H1 (cell line): ENCODE measurements at regions not wholly inside any gene's neighbourhood (a gene's known extent, or its start where the extent isn't known, plus 50 kb on each side); places are given as distances from the start of the nearest gene placed in this dataset.

Experiments used
- CTCF ChIA-PET: fragments of 300-600 bp; sonication (Branson Sonifier 250); formaldehyde crosslinking; loops from one replicate; lab custom pipeline; 2021; ENCODE audit not compliant: partially characterized antibody; lab: Charles Lee
- POLR2A ChIA-PET: fragments of 300-600 bp; sonication (Branson Sonifier 250); formaldehyde crosslinking; loops from one replicate; lab custom pipeline; 2021; ENCODE audit warnings: inconsistent platforms; ENCODE audit not compliant: partially characterized antibody; lab: Charles Lee
- DNase-seq, 2 experiments: peaks; one replicate each; pipeline versions ENCODE4 v3.0.0 to v3.0.0-alpha.2; 2010 to 2022; ENCODE audit warnings: low spot score in 2 of 2, low read depth in 1 of 2, mixed read lengths in 1 of 2
- FAIRE-seq: peaks from 2 replicates; lab custom pipeline; 2011; peaks lifted over from hg19 to GRCh38; lab: Jason Lieb, UNC
- H2AFZ ChIP-seq: 2 replicates; pipeline ENCODE4 v1.8.1; 2012; ENCODE audit warnings: low read length, inconsistent platforms
- H2AK5ac ChIP-seq: 2 replicates; pipeline ENCODE4 v1.6.1; 2013; ENCODE audit warnings: low read depth, low read length
- H2BK120ac ChIP-seq: replicated peaks from 2 replicates; pipeline ENCODE3; 2013; ENCODE audit warnings: low read depth, low read length, inconsistent platforms
- H2BK12ac ChIP-seq: 2 replicates; pipeline ENCODE4 v1.6.1; 2013; ENCODE audit warnings: low read depth, low read length
- H2BK15ac ChIP-seq: 2 replicates; pipeline ENCODE4 v1.6.1; 2013; ENCODE audit warnings: low read length
- H2BK20ac ChIP-seq: 2 replicates; pipeline ENCODE4 v1.6.1; 2013; ENCODE audit warnings: low read length
- H2BK5ac ChIP-seq: 2 replicates; pipeline ENCODE4 v1.6.1; 2013; ENCODE audit warnings: low read depth, low read length
- H3K14ac ChIP-seq: 2 replicates; pipeline ENCODE4 v1.6.1; 2013; ENCODE audit warnings: inconsistent platforms; ENCODE audit not compliant: insufficient read length
- H3K18ac ChIP-seq: 2 replicates; pipeline ENCODE4 v1.6.1; 2013; ENCODE audit warnings: low read length; ENCODE audit errors: extremely low read depth
- H3K23ac ChIP-seq: 2 replicates; pipeline ENCODE4 v1.6.1; 2013; ENCODE audit warnings: inconsistent platforms; ENCODE audit not compliant: insufficient read length
- H3K23me2 ChIP-seq: 2 replicates; pipeline ENCODE4 v1.6.1; 2013; ENCODE audit warnings: low read depth, low read length
- H3K27ac ChIP-seq: 2 replicates; pipeline ENCODE4 v1.6.1; 2011; ENCODE audit warnings: low read depth, low read length, inconsistent platforms
- H3K27me3 ChIP-seq, 4 experiments: replicated peaks in 1 of 4; 1 replicate in 1 of 4; 2 replicates in 3 of 4; pipeline versions ENCODE4 v1.6.1 to v1.8.1; 2011 to 2013; ENCODE audit warnings: low read length in 3 of 4, mild to moderate bottlenecking in 3 of 4, inconsistent platforms in 2 of 4, mixed read lengths in 2 of 4, moderate library complexity in 1 of 4; ENCODE audit not compliant: control insufficient read depth in 3 of 4, insufficient read depth in 3 of 4; ENCODE audit errors: extremely low read depth in 1 of 4
- H3K36me3 ChIP-seq, 4 experiments: 2 replicates each; pipeline versions ENCODE4 v1.6.1 to v1.8.1; 2011 to 2013; ENCODE audit warnings: mild to moderate bottlenecking in 4 of 4, low read length in 3 of 4, moderate library complexity in 2 of 4, control low read depth in 1 of 4, inconsistent platforms in 1 of 4; ENCODE audit not compliant: insufficient read depth in 4 of 4, control insufficient read depth in 2 of 4
- H3K4ac ChIP-seq: replicated peaks from 2 replicates; pipeline ENCODE3; 2013; ENCODE audit warnings: low read length, low read depth, mixed read lengths, inconsistent platforms; ENCODE audit not compliant: insufficient read length
- H3K4me1 ChIP-seq, 4 experiments: replicated peaks in 1 of 4; 1 replicate in 1 of 4; 2 replicates in 3 of 4; pipeline versions ENCODE4 v1.6.1 to v1.8.1; 2011 to 2013; ENCODE audit warnings: low read length in 3 of 4, inconsistent platforms in 2 of 4, mixed read lengths in 1 of 4; ENCODE audit not compliant: insufficient read depth in 4 of 4, control insufficient read depth in 3 of 4
- H3K4me2 ChIP-seq, 2 experiments: 2 replicates each; pipeline versions ENCODE4 v1.6.1 to v1.8.1; 2011 to 2013; ENCODE audit warnings: low read depth in 2 of 2, low read length in 2 of 2, control low read depth in 1 of 2, inconsistent platforms in 1 of 2, mild to moderate bottlenecking in 1 of 2; ENCODE audit not compliant: insufficient read depth in 1 of 2
- H3K4me3 ChIP-seq, 4 experiments: fragments of 200-600, 300-600 bp in 1 of 4; sonication (generic), shearing (Covaris generic), sonication (Bioruptor Twin) in 1 of 4; 2 replicates each; pipeline versions ENCODE4 v1.5.1 to v1.8.1; 2011 to 2016; ENCODE audit warnings: low read length in 4 of 4, low read depth in 3 of 4, control low read depth in 2 of 4, inconsistent platforms in 2 of 4, mild to moderate bottlenecking in 2 of 4, mixed read lengths in 1 of 4, moderate library complexity in 1 of 4; ENCODE audit not compliant: insufficient read depth in 2 of 4; ENCODE audit errors: extremely low read depth in 1 of 4
- H3K56ac ChIP-seq: replicated peaks from 2 replicates; pipeline ENCODE3; 2013; ENCODE audit warnings: low read depth, mild to moderate bottlenecking, mixed read lengths, low read length, inconsistent platforms; ENCODE audit not compliant: insufficient read length
- H3K79me1 ChIP-seq: 2 replicates; pipeline ENCODE4 v1.6.1; 2013; ENCODE audit warnings: low read depth, low read length, control low read depth
- H3K79me2 ChIP-seq, 2 experiments: 2 replicates each; pipeline versions ENCODE4 v1.6.1 to v1.8.1; 2012 to 2013; ENCODE audit warnings: low read length in 2 of 2, mild to moderate bottlenecking in 2 of 2, inconsistent platforms in 1 of 2; ENCODE audit not compliant: insufficient read depth in 2 of 2, control insufficient read depth in 1 of 2
- H3K9ac ChIP-seq, 4 experiments: replicated peaks in 1 of 4; 1 replicate in 1 of 4; 2 replicates in 3 of 4; pipeline versions ENCODE4 v1.6.1 to v1.8.1; 2011 to 2013; ENCODE audit warnings: low read depth in 3 of 4, low read length in 3 of 4, control low read depth in 2 of 4, mild to moderate bottlenecking in 2 of 4, moderate library complexity in 2 of 4, inconsistent platforms in 1 of 4; ENCODE audit errors: extremely low read depth in 1 of 4
- H3K9me3 ChIP-seq, 2 experiments: 2 replicates each; pipeline versions ENCODE4 v1.6.1 to v1.8.1; 2012 to 2013; ENCODE audit warnings: mild to moderate bottlenecking in 2 of 2, moderate library complexity in 2 of 2, control low read depth in 1 of 2, inconsistent platforms in 1 of 2, low read depth in 1 of 2, low read length in 1 of 2, mixed read lengths in 1 of 2; ENCODE audit not compliant: insufficient read depth in 2 of 2
- H4K20me1 ChIP-seq, 2 experiments: replicated peaks in 1 of 2; 2 replicates each; pipeline versions ENCODE3 to v1.8.1; 2011 to 2013; ENCODE audit warnings: inconsistent platforms in 2 of 2, low read length in 2 of 2, mild to moderate bottlenecking in 1 of 2; ENCODE audit not compliant: insufficient read depth in 2 of 2, control insufficient read depth in 1 of 2
- H4K5ac ChIP-seq: 2 replicates; pipeline ENCODE4 v1.6.1; 2013; ENCODE audit warnings: low read length, low read depth, mixed read lengths, inconsistent platforms; ENCODE audit not compliant: insufficient read length
- H4K8ac ChIP-seq: 2 replicates; pipeline ENCODE4 v1.8.0; 2013; ENCODE audit warnings: mild to moderate bottlenecking, moderate library complexity, low read length, inconsistent platforms; ENCODE audit not compliant: insufficient read depth; ENCODE audit errors: extremely low read depth
- H4K91ac ChIP-seq: replicated peaks from 2 replicates; pipeline ENCODE3; 2013; ENCODE audit warnings: low read length, mixed read lengths, inconsistent platforms; ENCODE audit not compliant: insufficient read length
- BRCA1 ChIP-seq: IDR thresholded peaks from 2 replicates; pipeline ENCODE4 v1.6.1; 2012; ENCODE audit warnings: low read depth, low read length, improper control_type of control experiment
- CEBPB ChIP-seq: IDR thresholded peaks from 2 replicates; pipeline ENCODE4 v1.6.1; 2012; ENCODE audit warnings: low read depth, low read length
- CHD2 ChIP-seq: IDR thresholded peaks from 2 replicates; pipeline ENCODE4 v1.6.1; 2012; ENCODE audit warnings: low read length, improper control_type of control experiment
- GABPA ChIP-seq: IDR thresholded peaks from 2 replicates; pipeline ENCODE4 v1.6.1; 2011; ENCODE audit warnings: mild to moderate bottlenecking, low read length, moderate library complexity, borderline replicate concordance; ENCODE audit not compliant: insufficient read depth
- HDAC6 ChIP-seq: IDR thresholded peaks from one replicate; pipeline ENCODE4 v1.7.1; 2012; ENCODE audit warnings: low read depth, mild to moderate bottlenecking, inconsistent platforms, low read length, moderate library complexity
- JUN ChIP-seq: IDR thresholded peaks from 2 replicates; pipeline ENCODE4 v1.6.1; 2011; ENCODE audit warnings: low read depth, mild to moderate bottlenecking, improper control_type of control experiment, low read length
- JUND ChIP-seq: IDR thresholded peaks from 2 replicates; pipeline ENCODE4 v1.6.1; 2011; ENCODE audit warnings: mild to moderate bottlenecking, improper control_type of control experiment, low read length
- KDM4A ChIP-seq: IDR thresholded peaks from one replicate; pipeline ENCODE4 v1.7.1; 2012; ENCODE audit warnings: low read depth, mild to moderate bottlenecking, moderate library complexity, low read length, inconsistent platforms; ENCODE audit not compliant: severe bottlenecking
- MAFK ChIP-seq: IDR thresholded peaks from 2 replicates; pipeline ENCODE4 v1.6.1; 2012; ENCODE audit warnings: low read depth, mild to moderate bottlenecking, improper control_type of control experiment, low read length
- RFX5 ChIP-seq: IDR thresholded peaks from 2 replicates; pipeline ENCODE4 v1.6.1; 2011; ENCODE audit warnings: low read depth, low read length, improper control_type of control experiment, borderline replicate concordance
- SP2 ChIP-seq: IDR thresholded peaks from 2 replicates; pipeline ENCODE4 v1.6.1; 2012; ENCODE audit warnings: mild to moderate bottlenecking, low read length, inconsistent platforms
- YY1 ChIP-seq: IDR thresholded peaks from 2 replicates; pipeline ENCODE4 v1.6.1; 2011; ENCODE audit warnings: low read depth, mild to moderate bottlenecking, low read length
- WGBS, 2 experiments: shearing (Covaris generic) in 1 of 2; methylation state at CpG; one replicate each; pipeline versions ENCODE4 v1.1.6 to v1.1.7; 2013 to 2015; ENCODE audit warnings: low lambda C conversion rate in 2 of 2, mixed read lengths in 2 of 2, inconsistent platforms in 1 of 2, low coverage in 1 of 2, missing lambda C conversion rate in 1 of 2; ENCODE audit not compliant: insufficient replicate concordance in 2 of 2, insufficient coverage in 1 of 2, insufficient read length in 1 of 2; ENCODE audit errors: extremely low coverage in 1 of 2, missing lambda C conversion rate in 1 of 2; 5-methylcytosine and 5-hydroxymethylcytosine counted together
- TF ChIP-seq, protein P1 (sequence below): IDR thresholded peaks from 2 replicates; pipeline ENCODE4 v1.6.1; 2011; ENCODE audit warnings: low read depth, mild to moderate bottlenecking, low read length; ENCODE audit not compliant: insufficient read depth

DNA sequence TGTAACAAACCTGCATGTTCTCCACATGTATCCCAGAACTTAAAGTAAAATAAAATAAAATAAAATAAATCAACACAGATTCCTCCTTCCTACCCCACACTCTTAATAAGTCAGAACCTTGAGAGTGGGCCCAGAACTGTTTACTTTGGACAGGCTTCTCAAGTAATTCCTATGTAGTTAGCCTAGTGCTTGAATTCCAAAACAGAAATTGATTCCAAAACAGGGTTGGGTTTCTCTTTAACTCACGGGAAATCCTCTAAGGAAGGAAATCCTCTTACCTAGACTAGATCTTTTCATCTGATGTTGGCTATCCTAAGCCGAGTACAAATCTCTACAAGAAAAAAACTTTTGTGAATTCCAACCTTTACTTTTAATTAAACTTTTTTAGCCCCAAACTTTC, 324.7 kb upstream of the C16orf82 start:
- Histone ChIP-seq H2AK5ac (no peak overlapping the region), H3K14ac (no peak overlapping the region), H3K27me3 (peaks cover 4 to 10% (median 6%) of the 10 kb centered on the region in 4 experiments), H4K91ac (no peak overlapping the region), H2BK20ac (no peak overlapping the region), H3K27ac (no peak overlapping the region), H3K79me1 (no peaks in the 10 kb centered on the region), H2BK15ac (no peak overlapping the region), H2BK120ac (no peak overlapping the region), H3K23ac (no peak overlapping the region), H3K9me3 (no peaks in the 10 kb centered on the region), H2AFZ (no peak overlapping the region), H3K36me3 (no peaks in the 10 kb centered on the region), H3K4me2 (no peak overlapping the region), H3K9ac (no peak overlapping the region), H3K56ac (no peak overlapping the region), H2BK5ac (no peak overlapping the region), H3K4me3 (no peak overlapping the region), H3K4ac (no peak overlapping the region), H4K5ac (no peak overlapping the region), H3K23me2 (no peaks in the 10 kb centered on the region), H3K79me2 (no peaks in the 10 kb centered on the region), H4K8ac (no peak overlapping the region), H3K18ac (no peak overlapping the region), H3K4me1 (no peaks in the 10 kb centered on the region), H2BK12ac (no peak overlapping the region), H4K20me1 (no peaks in the 10 kb centered on the region)
- CTCF ChIA-PET: no interaction called here
- FAIRE-seq: no peak
- POLR2A ChIA-PET: no interaction called here
- WGBS, 2 experiments: 82% methylated on average over 2 of the region's 2 CpGs; no CpG with 5 or more reads in 1 of the 2 experiments
- no peak for DNase-seq
- TF ChIP-seq HDAC6: no peak
- no peak for TF ChIP-seq MAFK
- TF ChIP-seq SP2: no peak
- no peak for TF ChIP-seq JUND
- TF ChIP-seq BRCA1: no peak
- TF ChIP-seq CHD2: no peak
- TF ChIP-seq CEBPB: no peak
- no peak for TF ChIP-seq RFX5
- TF ChIP-seq KDM4A: no peak
- TF ChIP-seq YY1: no peak
- no peak for TF ChIP-seq GABPA
- TF ChIP-seq JUN: no peak
- TF ChIP-seq, protein P1, sequence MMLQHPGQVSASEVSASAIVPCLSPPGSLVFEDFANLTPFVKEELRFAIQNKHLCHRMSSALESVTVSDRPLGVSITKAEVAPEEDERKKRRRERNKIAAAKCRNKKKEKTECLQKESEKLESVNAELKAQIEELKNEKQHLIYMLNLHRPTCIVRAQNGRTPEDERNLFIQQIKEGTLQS: no peak
